ENCODE measurements at regions not wholly inside any gene's neighbourhood (a gene's known extent, or its start where the extent isn't known, plus 50 kb on each side); places are given as distances from the start of the nearest gene placed in this dataset.

GRCh38 chr4:122508083-122508482, 51.6 kb upstream of the IL2 start:
- peaks cover 3% of the 10 kb centered on the region; the same call in 1 of the 2 replicates for H3K4me1 Mint-ChIP-seq
- no peaks in the 10 kb centered on the region for H3K27me3 Mint-ChIP-seq (ENCODE audit: low read depth)
- H3K4me3 Mint-ChIP-seq: no peak overlapping the region
- H3K36me3 Mint-ChIP-seq: no peaks in the 10 kb centered on the region
- no peak for ATAC-seq
- CTCF ChIA-PET: no interaction called here
- no peak for TF ChIP-seq RELA (CRISPR knock-in tag; IDR thresholded peaks at IDR 0.05; ENCODE audit: borderline replicate concordance)
- TF ChIP-seq OVOL2 (CRISPR knock-in tag; IDR thresholded peaks at IDR 0.05; ENCODE audit: borderline replicate concordance): no peak
- TF ChIP-seq ATF3 (CRISPR knock-in tag; conservative IDR thresholded peaks at IDR 0.05): no peak
- TF ChIP-seq GTF2I (CRISPR knock-in tag; conservative IDR thresholded peaks at IDR 0.05): no peak
- TF ChIP-seq GABPB1 (CRISPR knock-in tag; IDR thresholded peaks at IDR 0.05): no peak
- no peak for TF ChIP-seq ZNF263 (CRISPR knock-in tag; IDR thresholded peaks at IDR 0.05; ENCODE audit: low read depth)
- no peak for TF ChIP-seq MLX (CRISPR knock-in tag; IDR thresholded peaks at IDR 0.05)
- TF ChIP-seq AFF4 (CRISPR knock-in tag; IDR thresholded peaks at IDR 0.05; ENCODE audit: borderline replicate concordance): no peak
- TF ChIP-seq TEAD1 (CRISPR knock-in tag; IDR thresholded peaks at IDR 0.05): no peak
- no peak for TF ChIP-seq SMAD4 (CRISPR knock-in tag; IDR thresholded peaks at IDR 0.05)
- H3K9me3 Mint-ChIP-seq: no peaks in the 10 kb centered on the region
- DNase-seq (ENCODE audit: low spot score): no peak
- POLR2A ChIA-PET: no interaction called here
- no peak overlapping the region for H3K27ac Mint-ChIP-seq

Data from WTC11 (cell line).